Activated CD4-positive, alpha-beta memory T cell treated with anti-CD3 and anti-CD28 coated beads for 36 hours (primary cell): ENCODE measurements at regions not wholly inside any gene's neighbourhood (a gene's known extent, or its start where the extent isn't known, plus 50 kb on each side); places are given as distances from the start of the nearest gene placed in this dataset.
A peak's percentile ranks its signal among the peaks of the same experiment; 100 is the strongest.
"Not testable (repeated sequence)": the region's sequence is repeated elsewhere in the genome, so short reads cannot be mapped to it uniquely, and the experiment has no call there.

ENCODE experiments used
- CTCF ChIA-PET: fragments of 350-600 bp; sonication (Branson Sonifier 250); formaldehyde crosslinking; loops from one replicate; lab custom pipeline; 2021; ENCODE audit warnings: antibody characterized with exemption, inconsistent platforms; lab: Charles Lee
- POLR2A ChIA-PET: fragments of 350-600 bp; sonication (Branson Sonifier 250); formaldehyde crosslinking; loops from one replicate; lab custom pipeline; 2021; ENCODE audit warnings: antibody characterized with exemption; lab: Charles Lee
- DNase-seq: peaks from one replicate; pipeline ENCODE4 v3.0.0-alpha.2; 2020
- H3K27ac Mint-ChIP-seq: one replicate; pipeline ENCODE4 v1.8.0; 2021; ENCODE audit warnings: mixed read lengths
- H3K27me3 Mint-ChIP-seq: one replicate; pipeline ENCODE4 v1.8.0; 2021; ENCODE audit warnings: mixed read lengths
- H3K36me3 Mint-ChIP-seq: one replicate; pipeline ENCODE4 v1.8.0; 2021; ENCODE audit warnings: mixed read lengths
- H3K4me1 Mint-ChIP-seq: one replicate; pipeline ENCODE4 v1.8.0; 2021; ENCODE audit warnings: low read depth, mixed read lengths
- H3K4me3 Mint-ChIP-seq: one replicate; pipeline ENCODE4 v1.8.0; 2021; ENCODE audit warnings: mild to moderate bottlenecking, mixed read lengths
- H3K9me3 Mint-ChIP-seq: one replicate; pipeline ENCODE4 v1.8.0; 2021; ENCODE audit warnings: mixed read lengths
- intact Hi-C: fragments of 100-400 bp; cut with micrococcal nuclease; formaldehyde crosslinking; loops from one replicate; pipeline ENCODE4 v1.15.1; 2023

- peaks cover 87% of the 10 kb centered on the region for H3K27me3 Mint-ChIP-seq
- peaks cover 32% of the 10 kb centered on the region for H3K36me3 Mint-ChIP-seq
- H3K9me3 Mint-ChIP-seq = peaks cover 4% of the 10 kb centered on the region
- DNase-seq = no peak
- no peak overlapping the region for H3K27ac Mint-ChIP-seq
- POLR2A ChIA-PET = no interaction called here
- intact Hi-C loops = loop anchor here (5.0 kb wide), 2 partner anchors 36 to 76 kb away; no protein-coding TSS in a partner anchor
- H3K4me3 Mint-ChIP-seq = no peak overlapping the region
- CTCF ChIA-PET = no interaction called here
- peaks cover 10% of the 10 kb centered on the region for H3K4me1 Mint-ChIP-seq
Observed at GRCh38 chr6:28812778-28813569, 110.8 kb downstream of the TRIM27 start.

- peaks cover 87% of the 10 kb centered on the region for H3K27me3 Mint-ChIP-seq
- POLR2A ChIA-PET = no interaction called here
- intact Hi-C loops = loop anchor here (5.0 kb wide), 2 partner anchors 37 to 77 kb away; no protein-coding TSS in a partner anchor
- H3K4me1 Mint-ChIP-seq = peaks cover 10% of the 10 kb centered on the region
- DNase-seq = no peak
- no peak overlapping the region for H3K4me3 Mint-ChIP-seq
- CTCF ChIA-PET = no interaction called here
- H3K36me3 Mint-ChIP-seq = peaks cover 30% of the 10 kb centered on the region
- peaks cover 4% of the 10 kb centered on the region for H3K9me3 Mint-ChIP-seq
- peak overlapping the region; percentile 34 for H3K27ac Mint-ChIP-seq
Observed at GRCh38 chr6:28814032-28814976, 109.5 kb downstream of the TRIM27 start.

- ChIA-PET CTCF (no interaction called here), POLR2A (no interaction called here)
- H3K4me3 Mint-ChIP-seq = no peak overlapping the region
- no peak for DNase-seq
- H3K36me3 Mint-ChIP-seq = peaks cover 23% of the 10 kb centered on the region
- H3K4me1 Mint-ChIP-seq = peaks cover 8% of the 10 kb centered on the region
- intact Hi-C loops = no loop called here
- H3K27ac Mint-ChIP-seq = no peak overlapping the region
- peaks cover 75% of the 10 kb centered on the region for H3K27me3 Mint-ChIP-seq
- no peaks in the 10 kb centered on the region for H3K9me3 Mint-ChIP-seq
Observed at GRCh38 chr6:28816339-28816908, 107.4 kb downstream of the TRIM27 start.

- DNase-seq = peak; percentile 44
- no peaks in the 10 kb centered on the region for H3K9me3 Mint-ChIP-seq
- peaks cover 21% of the 10 kb centered on the region for H3K36me3 Mint-ChIP-seq
- peaks cover 8% of the 10 kb centered on the region for H3K4me1 Mint-ChIP-seq
- ChIA-PET POLR2A (no interaction called here), CTCF (interaction anchor here (0.6 kb wide), 1 partner anchor 1279 kb away, joined by 6 read pairs; no protein-coding TSS in a partner anchor)
- H3K27me3 Mint-ChIP-seq = peaks cover 71% of the 10 kb centered on the region
- H3K27ac Mint-ChIP-seq = no peak overlapping the region
- intact Hi-C loops = no loop called here
- H3K4me3 Mint-ChIP-seq = peak overlapping the region; percentile 5
Observed at GRCh38 chr6:28816909-28817807, 106.6 kb downstream of the TRIM27 start.

GRCh38 chr6:28817808-28818145 lies 106.0 kb downstream of the TRIM27 start:
- Mint-ChIP-seq H3K4me3 (no peak overlapping the region), H3K4me1 (peaks cover 8% of the 10 kb centered on the region), H3K27me3 (peaks cover 67% of the 10 kb centered on the region), H3K36me3 (peaks cover 17% of the 10 kb centered on the region), H3K27ac (no peak overlapping the region), H3K9me3 (no peaks in the 10 kb centered on the region)
- intact Hi-C loops = no loop called here
- ChIA-PET POLR2A (no interaction called here), CTCF (interaction anchor here (0.6 kb wide), 1 partner anchor 1279 kb away, joined by 6 read pairs; no protein-coding TSS in a partner anchor)
- DNase-seq = no peak

GRCh38 chr6:28824793-28825731 lies 98.7 kb downstream of the TRIM27 start:
- ChIA-PET POLR2A (no interaction called here), CTCF (interaction anchor here (3.0 kb wide), 1 partner anchor 13 kb away, joined by 16 read pairs; no protein-coding TSS in a partner anchor)
- DNase-seq = no peak
- peaks cover 64% of the 10 kb centered on the region for H3K27me3 Mint-ChIP-seq
- no peak overlapping the region for H3K4me3 Mint-ChIP-seq
- no peaks in the 10 kb centered on the region for H3K9me3 Mint-ChIP-seq
- H3K4me1 Mint-ChIP-seq = peaks cover 10% of the 10 kb centered on the region
- intact Hi-C loops = no loop called here
- H3K27ac Mint-ChIP-seq = no peak overlapping the region
- H3K36me3 Mint-ChIP-seq = no peaks in the 10 kb centered on the region

GRCh38 chr6:28825732-28826293 lies 98.0 kb downstream of the TRIM27 start:
- CTCF ChIA-PET = interaction anchor here (3.0 kb wide), 1 partner anchor 12 kb away, joined by 16 read pairs; no protein-coding TSS in a partner anchor
- POLR2A ChIA-PET = no interaction called here
- DNase-seq = no peak
- no peak overlapping the region for H3K27ac Mint-ChIP-seq
- H3K9me3 Mint-ChIP-seq = no peaks in the 10 kb centered on the region
- H3K36me3 Mint-ChIP-seq = no peaks in the 10 kb centered on the region
- peaks cover 66% of the 10 kb centered on the region for H3K27me3 Mint-ChIP-seq
- intact Hi-C loops = no loop called here
- H3K4me3 Mint-ChIP-seq = no peak overlapping the region
- peaks cover 10% of the 10 kb centered on the region for H3K4me1 Mint-ChIP-seq

GRCh38 chr6:28831683-28832082 lies 92.1 kb downstream of the TRIM27 start:
- H3K4me3 Mint-ChIP-seq, DNase-seq, H3K36me3 Mint-ChIP-seq, POLR2A ChIA-PET, H3K4me1 Mint-ChIP-seq, intact Hi-C loops, CTCF ChIA-PET, H3K9me3 Mint-ChIP-seq: not testable (repeated sequence)
- peaks cover 48% of the 10 kb centered on the region for H3K27me3 Mint-ChIP-seq
- peak overlapping the region; percentile 8 for H3K27ac Mint-ChIP-seq

- POLR2A ChIA-PET = interaction anchor here (2.3 kb wide), 1 partner anchor 179 kb away, joined by 10 read pairs; no protein-coding TSS in a partner anchor
- peaks cover 14% of the 10 kb centered on the region for H3K4me1 Mint-ChIP-seq
- not testable (repeated sequence) for H3K4me3 Mint-ChIP-seq, H3K27ac Mint-ChIP-seq, H3K9me3 Mint-ChIP-seq, H3K36me3 Mint-ChIP-seq
- peaks cover 17% of the 10 kb centered on the region for H3K27me3 Mint-ChIP-seq
- CTCF ChIA-PET = interaction anchor here (0.6 to 4.8 kb wide), 19 partner anchors 11 to 236 kb away, joined by 3 to 106 read pairs (median 7); partner anchors contain the start of gene TRIM27
- intact Hi-C loops = loop anchor here (1.0 to 5.0 kb wide), 3 partner anchors 86 to 180 kb away; partner anchors contain the start of gene TRIM27
- peak; percentile 36 for DNase-seq
Observed at GRCh38 chr6:28836703-28837102, 87.1 kb downstream of the TRIM27 start.

- CTCF ChIA-PET = interaction anchor here (0.6 to 4.8 kb wide), 29 partner anchors 11 to 1853 kb away, joined by 3 to 106 read pairs (median 5); partner anchors contain the start of gene TRIM27
- Mint-ChIP-seq H3K36me3 (peaks cover 2% of the 10 kb centered on the region), H3K4me1 (peaks cover 14% of the 10 kb centered on the region), H3K4me3 (peak overlapping the region; percentile 86), H3K27ac (peak overlapping the region; percentile 85), H3K9me3 (no peaks in the 10 kb centered on the region), H3K27me3 (peaks cover 17% of the 10 kb centered on the region)
- peak; percentile 74 for DNase-seq
- POLR2A ChIA-PET = interaction anchor here (0.7 to 2.3 kb wide), 4 partner anchors 25 to 178 kb away, joined by 3 to 10 read pairs (median 5); no protein-coding TSS in a partner anchor
- intact Hi-C loops = loop anchor here (1.0 to 5.0 kb wide), 5 partner anchors 46 to 143 kb away; partner anchors contain the start of gene TRIM27
Observed at GRCh38 chr6:28838289-28838633, 85.5 kb downstream of the TRIM27 start.
